DOHH2 (cell line): ENCODE measurements at regions not wholly inside any gene's neighbourhood (a gene's known extent, or its start where the extent isn't known, plus 50 kb on each side); places are given as distances from the start of the nearest gene placed in this dataset.

ENCODE experiments used
- H3F3A ChIP-seq: fragments of 200-600 bp; sonication (generic), shearing (Covaris generic); 2 replicates; pipeline ENCODE4 v1.6.0; 2016; ENCODE audit warnings: antibody characterized with exemption, mild to moderate bottlenecking; ENCODE audit not compliant: control insufficient read depth, insufficient read depth
- H3K27ac ChIP-seq: fragments of 200-600 bp; sonication (generic); 2 replicates; pipeline ENCODE4 v1.5.1; 2014; ENCODE audit warnings: low read depth, mild to moderate bottlenecking, low read length, moderate library complexity
- H3K27me3 ChIP-seq: fragments of 200-600 bp; sonication (generic); 2 replicates; pipeline ENCODE4 v1.6.1; 2014; ENCODE audit warnings: mild to moderate bottlenecking, low read length, mixed read lengths; ENCODE audit not compliant: control insufficient read depth
- H3K36me3 ChIP-seq: fragments of 200-600 bp; sonication (generic); 2 replicates; pipeline ENCODE4 v1.6.1; 2014; ENCODE audit warnings: mild to moderate bottlenecking, low read length, moderate library complexity, mixed read lengths; ENCODE audit not compliant: control insufficient read depth
- H3K4me1 ChIP-seq: fragments of 200-600 bp; sonication (generic); 2 replicates; pipeline ENCODE4 v1.6.1; 2014; ENCODE audit warnings: mild to moderate bottlenecking, low read length, mixed read lengths; ENCODE audit not compliant: control insufficient read depth
- H3K4me2 ChIP-seq: fragments of 200-600 bp; sonication (generic); 2 replicates; pipeline ENCODE4 v1.6.0; 2014; ENCODE audit warnings: mild to moderate bottlenecking, low read length, moderate library complexity
- H3K4me3 ChIP-seq: fragments of 200-600 bp; sonication (generic); 2 replicates; pipeline ENCODE4 v1.5.1; 2014; ENCODE audit warnings: mild to moderate bottlenecking, low read length, mixed read lengths
- H3K79me2 ChIP-seq: fragments of 200-600 bp; sonication (generic); 2 replicates; pipeline ENCODE4 v1.6.1; 2014; ENCODE audit warnings: mild to moderate bottlenecking, low read length, mixed read lengths; ENCODE audit not compliant: control insufficient read depth
- H3K9me2 ChIP-seq: fragments of 200-600 bp; sonication (generic); replicated peaks from 2 replicates; pipeline ENCODE4 v1.6.1; 2014; ENCODE audit warnings: mild to moderate bottlenecking, low read length, mixed read lengths; ENCODE audit not compliant: control insufficient read depth
- H3K9me3 ChIP-seq: fragments of 200-600 bp; sonication (generic); 2 replicates; pipeline ENCODE4 v1.6.1; 2014; ENCODE audit warnings: antibody characterized with exemption, low read length, mixed read lengths; ENCODE audit not compliant: control insufficient read depth, insufficient read depth
- H4K20me1 ChIP-seq: fragments of 200-600 bp; sonication (generic); 2 replicates; pipeline ENCODE4 v1.6.0; 2014; ENCODE audit warnings: low read depth, mild to moderate bottlenecking, antibody characterized with exemption, low read length, moderate library complexity; ENCODE audit not compliant: control insufficient read depth, insufficient read depth
- CTCF ChIP-seq: fragments of 200-600 bp; sonication (generic); IDR thresholded peaks from one replicate; pipeline ENCODE4 v1.5.1; 2014; ENCODE audit warnings: antibody characterized with exemption, mild to moderate bottlenecking, low read depth, low read length; ENCODE audit not compliant: poor library complexity, severe bottlenecking
- EZH2phosphoT487 ChIP-seq: fragments of 200-600 bp; sonication (generic); IDR thresholded peaks from 2 replicates; pipeline ENCODE4 v1.6.1; 2017; ENCODE audit warnings: borderline replicate concordance, mild to moderate bottlenecking, antibody characterized with exemption, low read length, moderate library complexity, mixed read lengths

DNA sequence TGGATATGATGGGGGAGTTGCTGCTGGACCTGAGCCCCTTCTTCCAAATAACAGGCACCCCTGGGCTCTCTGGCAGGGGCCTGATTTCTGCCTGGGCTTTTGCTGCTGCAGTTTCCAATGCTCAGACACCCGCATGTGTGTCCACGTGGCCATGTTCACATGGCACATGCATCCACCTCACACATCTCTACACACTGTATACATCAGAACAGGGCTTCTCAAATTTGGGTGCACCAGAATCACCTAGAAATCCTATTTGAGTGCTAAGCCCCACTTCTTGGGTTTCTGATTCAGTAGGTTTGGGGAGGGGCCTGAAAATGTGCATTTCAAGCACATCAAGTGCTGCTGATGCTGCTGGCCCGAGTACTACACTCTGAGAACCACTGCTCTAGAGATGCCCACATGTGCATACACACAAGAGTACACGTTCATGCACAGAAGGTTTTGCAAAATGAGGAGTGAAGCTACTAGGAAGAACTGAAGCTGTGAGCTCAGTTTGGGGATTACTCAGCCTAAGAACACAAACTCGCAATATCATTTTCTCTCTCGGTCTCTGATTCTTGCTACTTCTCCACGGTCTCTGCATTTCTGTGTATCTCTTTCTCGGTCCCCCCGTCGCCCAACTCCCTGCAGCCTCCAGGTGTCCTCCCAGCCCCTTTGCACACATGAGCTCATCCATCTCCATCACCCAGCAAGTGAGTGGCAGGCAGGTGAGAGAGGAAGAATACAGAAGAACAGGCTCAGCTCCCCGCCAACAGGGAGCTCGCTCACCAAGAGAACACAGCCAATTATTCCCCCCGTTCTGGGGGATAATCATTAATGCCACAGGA is 97.0 kb downstream of the PCDH1 start:
- Histone ChIP-seq H3K4me3 (no peak overlapping the region), H3K4me1 (peaks cover 25% of the 10 kb centered on the region), H4K20me1 (no peaks in the 10 kb centered on the region), H3K4me2 (no peak overlapping the region), H3F3A (no peaks in the 10 kb centered on the region), H3K27ac (no peak overlapping the region), H3K36me3 (no peaks in the 10 kb centered on the region), H3K9me2 (no peaks in the 10 kb centered on the region), H3K9me3 (no peaks in the 10 kb centered on the region), H3K79me2 (no peaks in the 10 kb centered on the region), H3K27me3 (peaks cover 24% of the 10 kb centered on the region)
- no peak for TF ChIP-seq EZH2phosphoT487
- TF ChIP-seq CTCF = no peak

DNA sequence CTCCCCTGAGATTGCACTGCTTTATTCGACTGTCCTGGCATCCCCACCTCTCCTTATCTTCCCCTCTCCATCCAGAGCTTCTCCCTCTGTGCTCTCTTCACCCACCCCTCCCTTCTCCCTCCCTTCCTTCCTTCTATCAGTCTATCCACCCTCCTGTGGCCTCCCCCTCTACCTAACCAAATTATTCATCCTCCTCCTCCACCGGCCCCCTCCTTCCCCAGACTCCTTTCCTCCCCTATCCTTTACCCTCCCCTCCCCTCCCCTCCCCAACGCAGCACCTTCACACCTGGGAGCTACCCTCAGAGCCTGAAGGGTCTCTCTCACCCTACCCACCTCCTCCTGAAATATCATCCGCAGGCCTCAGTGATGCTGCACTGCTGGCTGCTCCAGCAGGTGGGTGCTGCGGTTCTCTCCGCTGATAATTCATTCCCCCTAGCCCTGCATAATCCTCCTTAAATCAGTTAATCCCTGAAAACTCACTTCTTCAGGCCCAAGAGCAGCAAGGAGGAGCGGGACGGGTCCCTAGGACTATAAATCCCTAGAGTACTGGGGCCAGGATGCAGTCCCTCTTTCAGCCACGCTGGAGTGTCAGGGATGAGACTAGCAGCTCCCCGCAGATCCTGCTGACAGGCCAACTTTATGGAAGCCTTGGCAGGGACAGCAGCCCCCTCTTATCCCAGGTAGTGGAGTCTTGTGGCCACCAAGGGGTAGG is 97.8 kb downstream of the PCDH1 start:
- H4K20me1 ChIP-seq = no peaks in the 10 kb centered on the region
- no peaks in the 10 kb centered on the region for H3F3A ChIP-seq
- no peak overlapping the region for H3K4me3 ChIP-seq
- no peaks in the 10 kb centered on the region for H3K79me2 ChIP-seq
- no peak overlapping the region for H3K4me2 ChIP-seq
- H3K9me3 ChIP-seq = no peaks in the 10 kb centered on the region
- peaks cover 24% of the 10 kb centered on the region for H3K27me3 ChIP-seq
- H3K4me1 ChIP-seq = peaks cover 25% of the 10 kb centered on the region
- TF ChIP-seq CTCF (no peak), EZH2phosphoT487 (no peak)
- no peak overlapping the region for H3K27ac ChIP-seq
- no peaks in the 10 kb centered on the region for H3K9me2 ChIP-seq
- H3K36me3 ChIP-seq = no peaks in the 10 kb centered on the region

GRCh38 chr5:141779503-141779973 is 97.5 kb upstream of the ARAP3 start:
- Histone ChIP-seq H4K20me1 (no peaks in the 10 kb centered on the region), H3K4me1 (peaks cover 25% of the 10 kb centered on the region), H3K4me3 (no peak overlapping the region), H3K36me3 (no peaks in the 10 kb centered on the region), H3K27ac (no peak overlapping the region), H3F3A (no peaks in the 10 kb centered on the region), H3K9me3 (no peaks in the 10 kb centered on the region), H3K4me2 (no peak overlapping the region), H3K27me3 (peaks cover 24% of the 10 kb centered on the region), H3K9me2 (no peaks in the 10 kb centered on the region), H3K79me2 (no peaks in the 10 kb centered on the region)
- TF ChIP-seq CTCF (no peak), EZH2phosphoT487 (no peak)
